ENCODE measurements at regions not wholly inside any gene's neighbourhood (a gene's known extent, or its start where the extent isn't known, plus 50 kb on each side); places are given as distances from the start of the nearest gene placed in this dataset.

- Mint-ChIP-seq H3K36me3 (ENCODE audit: insufficient read depth in 1 of 3, low read depth in 3 of 3) (peaks cover 0 to 3% (median 0%) of the 10 kb centered on the region in 3 experiments; a peak in 2 of 7 replicates), H3K4me1 (no peaks in the 10 kb centered on the region), H3K27ac (no peak overlapping the region), H3K9me3 (peaks cover 66 to 71% of the 10 kb centered on the region in 2 experiments), H3K27me3 (ENCODE audit: low read depth) (no peaks in the 10 kb centered on the region; the same call in 1 of the 2 replicates), H3K4me3 (no peak overlapping the region)
- H3K23me2 ChIP-seq (ENCODE audit: insufficient read length, low read depth, low read length, poor library complexity, severe bottlenecking), result no peaks in the 10 kb centered on the region
- no peak overlapping the region for H2BK5ac ChIP-seq (ENCODE audit: insufficient read length, low read length)
- no peaks in the 10 kb centered on the region for H3K27me3 ChIP-seq (ENCODE audit: insufficient read depth, low read length)
- H3K27ac ChIP-seq (ENCODE audit: insufficient read length, low read depth, low read length), result no peak overlapping the region
- no peak overlapping the region for H3K14ac ChIP-seq (ENCODE audit: insufficient read depth, low read length)
- no peak overlapping the region for H3K4ac ChIP-seq (ENCODE audit: low read depth, low read length)
- no peak overlapping the region for H2AFZ ChIP-seq (ENCODE audit: low read length)
- H3T11ph ChIP-seq (ENCODE audit: low read length), result no peak overlapping the region
- WGBS (ENCODE audit: extremely low coverage, insufficient read length, low lambda C conversion rate), result no CpG with 5 or more reads among the region's 2 CpGs
- no peak overlapping the region for H2AK5ac ChIP-seq (ENCODE audit: insufficient read length, low read length)
- H3K9me3 ChIP-seq (ENCODE audit: control insufficient read depth, low read depth, low read length), result peaks cover 35% of the 10 kb centered on the region
- no peaks in the 10 kb centered on the region for H3K79me2 ChIP-seq (ENCODE audit: insufficient read depth, low read length)
- no peak overlapping the region for H4K8ac ChIP-seq (replicated peaks; ENCODE audit: insufficient read length, low read depth, low read length)
- no peak overlapping the region for H3K56ac ChIP-seq (ENCODE audit: insufficient read length, low read depth, low read length)
- H3K79me1 ChIP-seq (ENCODE audit: insufficient read depth, low read depth, low read length, poor library complexity, severe bottlenecking), result no peaks in the 10 kb centered on the region
- no peak overlapping the region for H2BK120ac ChIP-seq (ENCODE audit: low read depth, low read length, poor library complexity, severe bottlenecking)
- no peaks in the 10 kb centered on the region for H4K20me1 ChIP-seq (ENCODE audit: control insufficient read depth, insufficient read depth, insufficient read length)
- no peaks in the 10 kb centered on the region for H3K4me1 ChIP-seq (ENCODE audit: insufficient read depth, low read length)
- no peak overlapping the region for H2BK12ac ChIP-seq (ENCODE audit: insufficient read length, low read depth, low read length)
- no peak overlapping the region for H3K4me2 ChIP-seq (ENCODE audit: insufficient read depth, insufficient read length, low read length)
- H4K91ac ChIP-seq (ENCODE audit: insufficient read length, low read depth, low read length), result no peak overlapping the region
- no peak overlapping the region for H3K18ac ChIP-seq (ENCODE audit: insufficient read length, low read depth, low read length)
- DNase-seq, result no peak
- no peak overlapping the region for H3K9ac ChIP-seq (ENCODE audit: extremely low read depth, insufficient read length, low read length)
- H4K5ac ChIP-seq (ENCODE audit: insufficient read length, low read depth, low read length), result no peak overlapping the region
- H3K23ac ChIP-seq (ENCODE audit: insufficient read length, low read depth, low read length), result no peak overlapping the region
- no peak overlapping the region for H2BK15ac ChIP-seq (ENCODE audit: low read depth, low read length)
- no peak overlapping the region for H2BK20ac ChIP-seq (ENCODE audit: low read depth, low read length, poor library complexity, severe bottlenecking)
- no peak for TF ChIP-seq CTCF (conservative IDR thresholded peaks at IDR 0.05)
These were observed 119.6 kb upstream of the NDP start for GRCh38 chrX:44092778-44093177.
